ENCODE measurements at regions not wholly inside any gene's neighbourhood (a gene's known extent, or its start where the extent isn't known, plus 50 kb on each side); places are given as distances from the start of the nearest gene placed in this dataset.

- no TSS peak for BruUV-seq (replicated peaks)
- FAIRE-seq: no peak
These were observed 198.2 kb upstream of the PDE10A start for GRCh38 chr6:165861226-165861625.

GRCh38 chr6:165858586-165858985 lies 195.5 kb upstream of the PDE10A start:
- H3K9me3 ChIP-seq (ENCODE audit: low read length): no peaks in the 10 kb centered on the region
- in situ Hi-C loops (cut with HindIII; ENCODE audit: extremely low pct_ligation_motif_present, low pct_unique_long_range_greater_than_20kb): no loop called here
- H3K4me3 ChIP-seq (replicated peaks in 1 of 3; ENCODE audit: insufficient read depth in 1 of 3, low read depth in 2 of 3, low read length in 3 of 3): no peak overlapping the region
- H3K36me3 ChIP-seq (replicated peaks in 1 of 2; ENCODE audit: control insufficient read depth in 1 of 2, insufficient read depth in 2 of 2, low read length in 2 of 2): no peaks in the 10 kb centered on the region
- BruUV-seq (replicated peaks): no TSS peak
- H3K4me2 ChIP-seq (ENCODE audit: low read depth, low read length): no peak overlapping the region
- H3K4me1 ChIP-seq (ENCODE audit: insufficient read depth, low read length): no peaks in the 10 kb centered on the region
- H3K27me3 ChIP-seq (ENCODE audit: control insufficient read depth in 1 of 2, insufficient read depth in 2 of 2, low read length in 2 of 2): peaks cover 4 to 38% of the 10 kb centered on the region in 2 experiments; a peak in 4 of 5 replicates
- H3K27ac ChIP-seq (ENCODE audit: extremely low read length, insufficient read depth, low read length): no peak overlapping the region
- 0% methylated on average over 1 of the region's 1 CpG for WGBS (ENCODE audit: low lambda C conversion rate)
- ChIA-PET POLR2A (no interaction called here), CTCF (ENCODE audit: low intra/inter-chr PET ratio, low total read pairs) (no interaction called here)
- no peaks in the 10 kb centered on the region for H3K79me2 ChIP-seq (ENCODE audit: insufficient read depth, low read length)
- no peak overlapping the region for H3K9ac ChIP-seq (ENCODE audit: insufficient read depth, low read depth, low read length)
- FAIRE-seq (no peak), DNase-seq (ENCODE audit: low spot score) (no peak), ATAC-seq (no peak; the same call in 2 of the 3 replicates)
- intact Hi-C loops (cut with micrococcal nuclease; ENCODE audit: unreplicated experiment): no loop called here
- H4K20me1 ChIP-seq (ENCODE audit: insufficient read depth, low read length): no peaks in the 10 kb centered on the region
- no peak overlapping the region for H2AFZ ChIP-seq (ENCODE audit: low read length)
- TF ChIP-seq ARID4A (CRISPR knock-in tag; IDR thresholded peaks at IDR 0.05; ENCODE audit: borderline replicate concordance): no peak
- TF ChIP-seq ZNF251 (CRISPR knock-in tag; IDR thresholded peaks at IDR 0.05): no peak
- TF ChIP-seq PBX2 (CRISPR knock-in tag; IDR thresholded peaks at IDR 0.05): no peak
- no peak for TF ChIP-seq TIGD3 (CRISPR knock-in tag; IDR thresholded peaks at IDR 0.05; ENCODE audit: borderline replicate concordance)
- TF ChIP-seq NR2F6 (IDR thresholded peaks at IDR 0.05): no peak
- TF ChIP-seq NR2F6 (CRISPR knock-in tag; IDR thresholded peaks at IDR 0.05): no peak

More at GRCh38 chr6:165861226-165861625, 198.2 kb upstream of the PDE10A start:
- ATAC-seq (no peak), DNase-seq (ENCODE audit: low spot score) (no peak)
- H3K27me3 ChIP-seq (ENCODE audit: control insufficient read depth in 1 of 2, insufficient read depth in 2 of 2, low read length in 2 of 2): peaks cover 0 to 15% of the 10 kb centered on the region in 2 experiments; a peak in 4 of 5 replicates
- no peaks in the 10 kb centered on the region for H3K9me3 ChIP-seq (ENCODE audit: low read length)
- CTCF ChIA-PET (ENCODE audit: low intra/inter-chr PET ratio, low total read pairs): no interaction called here
- TF ChIP-seq TBX3 (IDR thresholded peaks at IDR 0.05; ENCODE audit: borderline replicate concordance): 0 out of 2 replicates have a peak, but pooled peaks have one; percentile 8
- TF ChIP-seq GLMP (CRISPR knock-in tag; IDR thresholded peaks at IDR 0.05; ENCODE audit: borderline replicate concordance): no peak
- H2AFZ ChIP-seq (ENCODE audit: low read length): no peak overlapping the region
- H3K4me3 ChIP-seq (replicated peaks in 1 of 3; ENCODE audit: insufficient read depth in 1 of 3, low read depth in 2 of 3, low read length in 3 of 3): no peak overlapping the region
- in situ Hi-C loops (cut with HindIII; ENCODE audit: extremely low pct_ligation_motif_present, low pct_unique_long_range_greater_than_20kb): no loop called here
- H3K9ac ChIP-seq (ENCODE audit: insufficient read depth, low read depth, low read length): no peak overlapping the region
- POLR2A ChIA-PET: no interaction called here
- no peaks in the 10 kb centered on the region for H3K36me3 ChIP-seq (replicated peaks in 1 of 2; ENCODE audit: control insufficient read depth in 1 of 2, insufficient read depth in 2 of 2, low read length in 2 of 2)
- intact Hi-C loops (cut with micrococcal nuclease; ENCODE audit: unreplicated experiment): no loop called here
- H4K20me1 ChIP-seq (ENCODE audit: insufficient read depth, low read length): no peaks in the 10 kb centered on the region
- 5% methylated on average over 6 of the region's 6 CpGs for WGBS (ENCODE audit: low lambda C conversion rate)
- H3K4me1 ChIP-seq (ENCODE audit: insufficient read depth, low read length): no peaks in the 10 kb centered on the region
- no peak overlapping the region for H3K27ac ChIP-seq (ENCODE audit: extremely low read length, insufficient read depth, low read length)
- no peaks in the 10 kb centered on the region for H3K79me2 ChIP-seq (ENCODE audit: insufficient read depth, low read length)
- no peak overlapping the region for H3K4me2 ChIP-seq (ENCODE audit: low read depth, low read length)
